Fibroblast of peridontal ligament (primary cell): ENCODE measurements at regions not wholly inside any gene's neighbourhood (a gene's known extent, or its start where the extent isn't known, plus 50 kb on each side); places are given as distances from the start of the nearest gene placed in this dataset.

ENCODE experiments used
- DNase-seq: peaks from one replicate; pipeline ENCODE4 v3.0.0-alpha.2; 2010; ENCODE audit errors: extremely low read depth

- peak; percentile 15 for DNase-seq
Observed at GRCh38 chr2:9738535-9739496, 104.5 kb upstream of the TAF1B start.

DNA sequence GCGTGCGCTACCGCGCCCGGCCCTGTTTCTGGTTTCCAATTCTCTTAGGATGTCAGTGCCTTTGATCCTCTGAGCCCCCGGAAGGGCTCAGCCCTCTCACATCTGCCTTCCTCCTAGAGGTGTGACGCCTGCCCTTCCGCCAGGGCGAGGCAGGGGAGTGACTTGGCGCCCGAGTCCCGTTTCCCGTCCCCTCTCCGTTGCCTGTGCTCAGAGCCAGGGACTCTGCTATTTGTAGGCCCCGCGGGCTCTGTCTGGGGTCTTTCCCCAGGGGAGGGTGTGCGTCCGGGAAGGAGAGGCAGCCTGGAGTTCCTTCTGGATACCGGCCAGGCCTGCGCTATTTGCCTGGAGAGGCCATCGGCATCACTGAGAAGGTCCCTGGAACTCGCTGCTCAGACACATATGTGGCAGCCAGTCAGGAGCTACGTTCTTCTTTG, 103.7 kb upstream of the TAF1B start:
- no peak for DNase-seq

DNA sequence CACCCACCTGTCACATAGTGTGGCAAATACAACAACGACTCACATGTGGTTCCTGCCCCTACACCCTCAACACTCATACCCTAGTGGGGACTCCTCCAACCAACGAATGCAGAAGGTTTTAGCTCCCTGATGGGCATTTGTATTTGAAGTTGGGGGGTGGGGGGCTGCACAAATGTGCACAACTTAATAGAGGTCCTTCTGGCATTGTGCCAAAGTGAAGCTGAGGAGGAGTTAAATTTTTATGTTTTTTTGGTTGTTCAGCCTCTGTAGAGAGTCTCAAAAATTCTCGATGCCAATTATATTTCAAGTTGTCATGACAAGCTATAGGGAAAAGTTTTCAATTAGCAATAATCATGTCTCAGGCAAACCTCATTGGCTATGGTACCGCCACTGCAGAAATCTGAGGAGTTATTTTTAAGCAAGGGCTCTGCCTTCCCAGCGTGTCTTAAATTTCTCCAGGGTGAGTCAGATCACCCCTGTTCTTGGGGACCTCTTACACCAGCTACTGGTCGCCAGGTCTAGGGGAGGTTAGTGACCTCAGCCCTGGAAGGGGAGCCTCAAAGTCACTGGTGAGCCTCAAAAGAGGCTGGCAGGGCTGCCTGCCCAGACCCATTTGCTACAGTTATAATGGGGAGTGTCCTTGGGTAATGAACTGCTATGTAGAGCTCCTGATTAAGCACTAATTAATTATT, 102.7 kb upstream of the TAF1B start:
- DNase-seq: peak; percentile 17

- no peak for DNase-seq
Observed at GRCh38 chr2:9741110-9741509, 102.2 kb upstream of the TAF1B start.

- no peak for DNase-seq
Observed at GRCh38 chr2:9742601-9743000, 100.7 kb upstream of the TAF1B start.

- peak; percentile 56 for DNase-seq
Observed at GRCh38 chr2:9744256-9745004, 98.8 kb upstream of the TAF1B start.

DNA sequence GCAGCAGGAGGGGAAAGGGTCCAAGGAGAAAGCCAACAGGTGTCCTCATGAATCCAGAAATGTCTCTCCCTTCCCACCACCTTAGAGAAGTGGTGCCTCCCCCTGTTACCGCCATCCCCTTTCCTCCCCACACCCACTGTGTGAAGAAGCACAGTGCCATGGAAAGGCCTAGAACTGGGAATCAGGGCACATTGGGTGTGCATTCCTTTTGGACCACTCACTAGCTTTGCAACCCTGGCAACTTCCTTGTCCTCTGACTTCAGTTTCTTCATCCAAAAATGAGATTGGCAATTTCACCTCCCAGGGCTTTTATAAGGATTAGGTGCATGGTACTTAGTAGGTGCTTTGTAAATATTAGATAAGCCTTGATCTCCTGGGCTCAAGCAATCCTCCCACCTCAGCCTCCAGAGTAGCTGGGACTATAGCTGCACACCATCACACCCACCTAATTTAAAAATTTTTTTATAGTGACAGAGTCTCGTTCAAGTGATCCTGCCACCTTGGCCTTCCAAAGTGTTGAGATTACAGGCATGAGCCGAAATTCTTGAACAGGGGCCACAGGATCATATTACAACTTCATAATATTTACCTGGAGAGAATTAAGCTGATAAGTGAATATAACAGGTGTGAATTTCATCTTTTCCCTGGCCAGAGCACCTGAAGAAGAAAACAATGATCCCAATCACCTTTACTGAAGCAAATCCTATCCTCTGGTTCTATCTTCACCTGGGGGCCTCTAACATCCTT, 97.9 kb upstream of the TAF1B start:
- DNase-seq: peak; percentile 24

- no peak for DNase-seq
Observed at GRCh38 chr2:9747396-9747795, 95.9 kb upstream of the TAF1B start.

GRCh38 chr2:9748577-9748976, 94.7 kb upstream of the TAF1B start:
- no peak for DNase-seq

- no peak for DNase-seq
Observed at GRCh38 chr2:9749546-9750223, 93.6 kb upstream of the TAF1B start.

DNA sequence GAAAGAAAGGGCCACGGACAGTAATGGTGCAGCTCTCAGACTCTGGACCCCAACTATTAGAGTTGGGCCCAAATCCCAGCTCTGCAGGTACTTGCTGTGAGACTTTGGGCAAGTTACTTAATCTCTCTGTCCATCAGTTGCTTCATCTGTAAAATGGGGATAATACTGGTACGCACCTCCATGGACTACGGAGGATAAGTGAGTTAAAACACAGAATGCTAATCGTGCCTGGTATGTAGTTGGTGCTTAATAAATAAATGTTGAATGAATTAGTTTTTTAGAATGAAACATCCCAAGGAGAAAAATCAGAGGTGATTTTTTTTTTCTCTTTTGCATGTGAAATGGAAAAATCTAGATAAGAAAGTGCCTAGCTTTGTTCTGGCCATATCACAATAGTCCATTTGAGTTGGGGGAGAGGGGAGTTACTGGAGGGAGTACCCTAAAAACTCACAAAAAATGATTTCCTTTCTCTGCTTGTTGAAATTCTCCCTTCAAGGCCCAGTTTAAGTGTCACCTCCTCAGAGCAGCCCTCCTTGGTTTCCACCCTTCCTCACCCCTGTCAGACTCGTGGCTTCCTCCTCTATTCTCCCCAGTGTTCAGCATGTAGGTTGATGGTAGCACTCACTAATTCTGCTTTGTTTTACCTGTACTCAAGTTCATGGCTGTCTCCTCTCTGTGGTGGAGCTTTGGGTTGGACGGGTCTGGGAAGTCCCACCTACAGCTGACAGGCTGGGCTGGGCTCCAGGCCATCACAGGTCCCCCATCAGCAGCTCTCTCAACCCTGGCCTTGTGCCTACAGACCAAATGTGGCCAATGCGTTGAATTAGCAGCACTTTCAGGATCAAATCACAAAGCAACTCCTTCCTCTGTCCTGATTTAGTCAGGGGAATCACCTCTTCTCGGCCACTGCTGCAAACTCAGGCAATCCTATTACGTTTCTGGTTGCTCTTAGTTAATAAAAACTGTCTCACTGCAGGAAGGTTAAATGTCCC, 92.8 kb upstream of the TAF1B start:
- DNase-seq: no peak

- no peak for DNase-seq
Observed at GRCh38 chr2:9751831-9752230, 91.4 kb upstream of the TAF1B start.

- DNase-seq: peak; percentile 66
Observed at GRCh38 chr2:9752441-9753275, 90.6 kb upstream of the TAF1B start.

- DNase-seq: peak; percentile 91
Observed at GRCh38 chr2:9753276-9753600, 90.0 kb upstream of the TAF1B start.

DNA sequence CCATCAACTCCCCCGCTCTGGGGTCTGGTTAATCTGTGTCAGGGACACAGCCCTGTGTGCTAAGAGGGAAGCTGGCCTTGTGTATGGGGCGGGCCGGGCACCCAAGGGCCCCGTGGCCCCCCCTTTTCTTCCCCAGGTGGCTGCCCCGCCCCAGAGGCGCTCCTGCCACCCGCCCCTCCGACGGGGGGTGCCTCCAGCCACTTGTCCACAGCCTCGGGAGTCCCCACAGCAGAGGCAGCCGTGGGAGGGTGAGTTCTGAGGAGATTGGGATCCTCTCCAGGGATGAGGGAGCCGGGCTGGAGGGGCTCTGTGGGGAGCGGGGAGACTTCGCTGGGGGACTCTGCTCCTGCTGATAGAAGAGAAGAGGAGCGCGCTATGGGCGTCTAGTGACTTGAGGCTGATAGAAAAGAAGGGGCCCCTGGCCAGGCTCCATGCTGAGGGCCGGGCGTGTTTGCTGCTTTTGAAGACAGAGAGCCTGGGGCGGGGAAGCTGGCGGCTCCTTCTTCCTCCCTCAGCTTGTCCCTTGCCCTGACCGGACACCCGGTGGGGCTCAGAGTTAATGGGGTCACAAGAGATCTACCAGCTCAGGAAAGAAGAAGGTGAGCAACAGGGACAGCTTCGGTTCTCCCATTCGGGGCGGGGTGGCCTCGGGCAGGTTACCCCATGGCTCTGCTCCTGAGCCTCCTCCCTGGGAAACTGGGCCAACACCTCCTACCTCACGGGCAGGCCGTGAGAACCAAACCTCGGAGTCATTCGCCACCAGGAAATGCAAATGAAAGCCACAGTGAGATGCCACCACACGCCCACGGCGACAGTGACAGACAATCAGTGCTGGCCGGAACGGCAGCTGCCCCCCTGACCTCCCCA, 89.4 kb upstream of the TAF1B start:
- no peak for DNase-seq

DNA sequence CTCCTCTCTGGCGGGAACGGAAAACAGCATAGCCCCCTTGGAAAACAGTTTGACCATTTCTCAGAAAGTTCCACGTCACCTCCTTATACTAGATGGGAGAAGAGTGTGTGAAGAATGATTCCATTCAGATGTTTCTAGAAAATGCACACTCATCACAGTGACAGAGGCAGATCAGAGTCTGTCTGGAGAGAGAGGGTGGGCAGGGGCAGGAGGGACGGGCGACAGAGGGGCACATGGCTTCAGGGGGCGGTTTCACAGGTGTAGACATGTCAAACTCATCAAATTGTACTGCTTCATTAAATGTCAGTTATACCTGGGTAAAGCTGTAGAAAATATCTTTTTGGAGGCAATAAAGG, 88.8 kb upstream of the TAF1B start:
- no peak for DNase-seq

GRCh38 chr2:9755008-9755407, 88.3 kb upstream of the TAF1B start:
- DNase-seq: no peak

GRCh38 chr2:9755638-9756037, 87.6 kb upstream of the TAF1B start:
- DNase-seq: no peak
